HEK293 (cell line): ENCODE measurements at regions not wholly inside any gene's neighbourhood (a gene's known extent, or its start where the extent isn't known, plus 50 kb on each side); places are given as distances from the start of the nearest gene placed in this dataset.

Source experiments
- CTCF ChIA-PET: fragments of 350-600 bp; formaldehyde crosslinking; extraction: SDS; loops from one replicate; lab custom pipeline; 2021; ENCODE audit warnings: antibody characterized with exemption; lab: Yijun Ruan, JAX
- POLR2A ChIA-PET: fragments of 300-600 bp; formaldehyde crosslinking; extraction: SDS; loops from one replicate; lab custom pipeline; 2020; ENCODE audit warnings: antibody characterized with exemption, inconsistent platforms; lab: Yijun Ruan, JAX
- H3K27ac ChIP-seq: fragments of 200-500 bp; sonication (Bioruptor generic); 2 replicates; pipeline ENCODE4 v1.5.1; 2014; ENCODE audit warnings: low read depth, low read length, control low read depth, inconsistent platforms; ENCODE audit errors: extremely low read depth
- H3K36me3 ChIP-seq, 2 experiments: fragments of 200-500 bp in 1 of 2; sonication (Bioruptor generic) in 1 of 2; 1 replicate in 1 of 2; 2 replicates in 1 of 2; pipeline ENCODE4 v1.5.1; 2014 to 2017; ENCODE audit warnings: inconsistent platforms in 2 of 2, low read length in 2 of 2; ENCODE audit not compliant: control insufficient read depth in 2 of 2, insufficient read depth in 1 of 2
- H3K4me1 ChIP-seq: fragments of 200-500 bp; sonication (Bioruptor generic); 2 replicates; pipeline ENCODE4 v1.5.1; 2014; ENCODE audit warnings: mild to moderate bottlenecking, low read length, inconsistent platforms; ENCODE audit not compliant: control insufficient read depth, insufficient read depth
- H3K4me3 ChIP-seq: 2 replicates; pipeline ENCODE4 v1.5.1; 2011; ENCODE audit warnings: low read depth, mild to moderate bottlenecking, control low read depth, low read length, moderate library complexity
- H3K9me3 ChIP-seq: fragments of 200-500 bp; sonication (Bioruptor generic); 2 replicates; pipeline ENCODE4 v1.5.1; 2014; ENCODE audit warnings: low read depth, low read length, inconsistent platforms; ENCODE audit not compliant: control insufficient read depth, insufficient read depth
- SCRT2 ChIP-seq: fragments of 450-650 bp; formaldehyde crosslinking; IDR thresholded peaks from 2 replicates; pipeline ENCODE4 v1.5.1; 2016; ENCODE audit warnings: missing biosample characterization, missing genetic modification characterization
- WT1 ChIP-seq: fragments of 450-650 bp; formaldehyde crosslinking; IDR thresholded peaks from 2 replicates; pipeline ENCODE4 v1.5.1; 2016; ENCODE audit warnings: missing biosample characterization, missing genetic modification characterization
- ZNF10 ChIP-seq: fragments of 450-650 bp; formaldehyde crosslinking; IDR thresholded peaks from 2 replicates; pipeline ENCODE4 v1.5.1; 2017; ENCODE audit warnings: missing biosample characterization, missing genetic modification characterization
- ZNF138 ChIP-seq: fragments of 450-650 bp; formaldehyde crosslinking; IDR thresholded peaks from 2 replicates; pipeline ENCODE4 v1.5.1; 2016; ENCODE audit warnings: missing biosample characterization, missing genetic modification characterization, borderline replicate concordance
- ZNF140 ChIP-seq: fragments of 450-650 bp; formaldehyde crosslinking; IDR thresholded peaks from 2 replicates; pipeline ENCODE4 v1.5.1; 2016; ENCODE audit warnings: missing biosample characterization, missing genetic modification characterization
- ZNF324 ChIP-seq: fragments of 450-650 bp; formaldehyde crosslinking; IDR thresholded peaks from 2 replicates; pipeline ENCODE4 v1.5.1; 2016; ENCODE audit warnings: missing biosample characterization, missing genetic modification characterization
- ZNF416 ChIP-seq: fragments of 450-650 bp; formaldehyde crosslinking; IDR thresholded peaks from 2 replicates; pipeline ENCODE4 v1.5.1; 2016; ENCODE audit warnings: missing biosample characterization, missing genetic modification characterization
- ZNF433 ChIP-seq: fragments of 450-650 bp; formaldehyde crosslinking; IDR thresholded peaks from 2 replicates; pipeline ENCODE4 v1.5.1; 2016; ENCODE audit warnings: missing biosample characterization, missing genetic modification characterization, low read depth
- ZNF473 ChIP-seq: fragments of 450-650 bp; formaldehyde crosslinking; IDR thresholded peaks from 2 replicates; pipeline ENCODE4 v1.5.1; 2017; ENCODE audit warnings: missing biosample characterization, missing genetic modification characterization
- ZNF48 ChIP-seq: fragments of 450-650 bp; formaldehyde crosslinking; IDR thresholded peaks from 2 replicates; pipeline ENCODE4 v1.5.1; 2016; ENCODE audit warnings: missing biosample characterization, missing genetic modification characterization
- ZNF501 ChIP-seq: fragments of 450-650 bp; formaldehyde crosslinking; IDR thresholded peaks from 2 replicates; pipeline ENCODE4 v1.5.1; 2016; ENCODE audit warnings: missing biosample characterization, missing genetic modification characterization
- ZSCAN30 ChIP-seq: fragments of 450-650 bp; IDR thresholded peaks from 2 replicates; pipeline ENCODE4 v1.5.1; 2018; ENCODE audit warnings: missing biosample characterization, mild to moderate bottlenecking, missing genetic modification characterization, moderate library complexity
- TF ChIP-seq, protein P1 (sequence below): fragments of 450-650 bp; formaldehyde crosslinking; IDR thresholded peaks from 2 replicates; pipeline ENCODE4 v1.5.1; 2016; ENCODE audit warnings: missing biosample characterization, missing genetic modification characterization
- TF ChIP-seq, protein P2 (sequence below): fragments of 450-650 bp; formaldehyde crosslinking; IDR thresholded peaks from 2 replicates; pipeline ENCODE4 v1.5.1; 2016; ENCODE audit warnings: missing biosample characterization, missing genetic modification characterization
- TF ChIP-seq, protein P3 (sequence below): fragments of 450-650 bp; formaldehyde crosslinking; IDR thresholded peaks from 2 replicates; pipeline ENCODE4 v1.5.1; 2016; ENCODE audit warnings: missing biosample characterization, missing genetic modification characterization
- TF ChIP-seq, protein P4 (sequence below): fragments of 450-650 bp; formaldehyde crosslinking; IDR thresholded peaks from 2 replicates; pipeline ENCODE4 v1.5.1; 2016; ENCODE audit warnings: missing biosample characterization, missing genetic modification characterization
- TF ChIP-seq, protein P5 (sequence below): fragments of 450-650 bp; formaldehyde crosslinking; IDR thresholded peaks from 2 replicates; pipeline ENCODE4 v1.5.1; 2016; ENCODE audit warnings: missing biosample characterization, missing genetic modification characterization, borderline replicate concordance

DNA sequence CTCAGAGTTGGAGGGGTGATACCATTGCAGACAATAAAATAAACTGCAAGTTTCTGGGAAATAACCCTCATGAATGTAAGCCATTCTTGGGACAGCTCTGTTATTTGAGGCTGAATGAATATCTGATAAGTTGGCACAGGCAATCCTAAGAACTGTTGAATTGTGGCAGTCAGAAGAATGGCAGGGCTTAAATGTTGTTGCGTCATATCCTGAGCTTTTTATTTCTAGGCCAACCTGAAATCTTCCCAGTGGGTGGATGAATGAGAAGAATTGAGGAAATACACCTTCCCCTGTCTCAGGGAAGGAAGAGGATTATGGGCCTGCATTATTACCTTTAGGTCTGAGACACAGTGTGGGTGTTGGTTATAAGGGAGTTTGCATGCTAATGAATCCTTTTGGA lies 64.4 kb upstream of the C4orf54 start (continued):
- TF ChIP-seq, protein P1, sequence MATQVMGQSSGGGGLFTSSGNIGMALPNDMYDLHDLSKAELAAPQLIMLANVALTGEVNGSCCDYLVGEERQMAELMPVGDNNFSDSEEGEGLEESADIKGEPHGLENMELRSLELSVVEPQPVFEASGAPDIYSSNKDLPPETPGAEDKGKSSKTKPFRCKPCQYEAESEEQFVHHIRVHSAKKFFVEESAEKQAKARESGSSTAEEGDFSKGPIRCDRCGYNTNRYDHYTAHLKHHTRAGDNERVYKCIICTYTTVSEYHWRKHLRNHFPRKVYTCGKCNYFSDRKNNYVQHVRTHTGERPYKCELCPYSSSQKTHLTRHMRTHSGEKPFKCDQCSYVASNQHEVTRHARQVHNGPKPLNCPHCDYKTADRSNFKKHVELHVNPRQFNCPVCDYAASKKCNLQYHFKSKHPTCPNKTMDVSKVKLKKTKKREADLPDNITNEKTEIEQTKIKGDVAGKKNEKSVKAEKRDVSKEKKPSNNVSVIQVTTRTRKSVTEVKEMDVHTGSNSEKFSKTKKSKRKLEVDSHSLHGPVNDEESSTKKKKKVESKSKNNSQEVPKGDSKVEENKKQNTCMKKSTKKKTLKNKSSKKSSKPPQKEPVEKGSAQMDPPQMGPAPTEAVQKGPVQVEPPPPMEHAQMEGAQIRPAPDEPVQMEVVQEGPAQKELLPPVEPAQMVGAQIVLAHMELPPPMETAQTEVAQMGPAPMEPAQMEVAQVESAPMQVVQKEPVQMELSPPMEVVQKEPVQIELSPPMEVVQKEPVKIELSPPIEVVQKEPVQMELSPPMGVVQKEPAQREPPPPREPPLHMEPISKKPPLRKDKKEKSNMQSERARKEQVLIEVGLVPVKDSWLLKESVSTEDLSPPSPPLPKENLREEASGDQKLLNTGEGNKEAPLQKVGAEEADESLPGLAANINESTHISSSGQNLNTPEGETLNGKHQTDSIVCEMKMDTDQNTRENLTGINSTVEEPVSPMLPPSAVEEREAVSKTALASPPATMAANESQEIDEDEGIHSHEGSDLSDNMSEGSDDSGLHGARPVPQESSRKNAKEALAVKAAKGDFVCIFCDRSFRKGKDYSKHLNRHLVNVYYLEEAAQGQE: no peak
- TF ChIP-seq WT1 (tag by site-specific recombination) (no peak), ZNF501 (no peak), ZNF433 (no peak)
- TF ChIP-seq, protein P2, sequence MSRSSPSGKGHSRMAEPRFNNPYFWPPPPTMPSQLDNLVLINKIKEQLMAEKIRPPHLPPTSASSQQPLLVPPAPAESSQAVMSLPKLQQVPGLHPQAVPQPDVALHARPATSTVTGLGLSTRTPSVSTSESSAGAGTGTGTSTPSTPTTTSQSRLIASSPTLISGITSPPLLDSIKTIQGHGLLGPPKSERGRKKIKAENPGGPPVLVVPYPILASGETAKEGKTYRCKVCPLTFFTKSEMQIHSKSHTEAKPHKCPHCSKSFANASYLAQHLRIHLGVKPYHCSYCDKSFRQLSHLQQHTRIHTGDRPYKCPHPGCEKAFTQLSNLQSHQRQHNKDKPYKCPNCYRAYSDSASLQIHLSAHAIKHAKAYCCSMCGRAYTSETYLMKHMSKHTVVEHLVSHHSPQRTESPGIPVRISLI (tag by site-specific recombination): no peak

DNA sequence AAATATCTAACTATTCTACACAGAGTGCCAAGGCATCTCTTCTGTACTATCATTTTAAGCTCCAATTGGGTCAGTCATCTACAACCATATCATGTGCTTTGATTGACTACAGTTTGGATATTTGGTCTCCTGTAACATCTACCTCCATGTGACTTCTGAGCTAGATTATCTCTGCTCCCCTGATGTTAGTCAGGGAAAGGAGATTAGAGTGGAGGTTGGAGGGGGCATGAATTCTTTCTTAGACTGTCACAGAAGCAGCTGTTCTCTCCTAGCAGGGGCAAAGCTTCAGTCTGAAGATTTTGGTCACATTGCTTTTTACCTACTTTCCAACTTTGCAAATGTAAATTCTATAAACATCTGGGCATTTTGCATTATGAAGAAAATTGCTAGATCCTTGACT lies 62.6 kb upstream of the C4orf54 start:
- POLR2A ChIA-PET: no interaction called here

More for the DNA sequence above, 62.6 kb upstream of the C4orf54 start:
- Histone ChIP-seq H3K27ac (no peak overlapping the region), H3K36me3 (no peaks in the 10 kb centered on the region), H3K9me3 (no peaks in the 10 kb centered on the region), H3K4me3 (no peak overlapping the region), H3K4me1 (no peaks in the 10 kb centered on the region)
- no peak for TF ChIP-seq ZNF416 (tag by site-specific recombination)
- TF ChIP-seq ZNF10: no peak
- TF ChIP-seq, protein P3, sequence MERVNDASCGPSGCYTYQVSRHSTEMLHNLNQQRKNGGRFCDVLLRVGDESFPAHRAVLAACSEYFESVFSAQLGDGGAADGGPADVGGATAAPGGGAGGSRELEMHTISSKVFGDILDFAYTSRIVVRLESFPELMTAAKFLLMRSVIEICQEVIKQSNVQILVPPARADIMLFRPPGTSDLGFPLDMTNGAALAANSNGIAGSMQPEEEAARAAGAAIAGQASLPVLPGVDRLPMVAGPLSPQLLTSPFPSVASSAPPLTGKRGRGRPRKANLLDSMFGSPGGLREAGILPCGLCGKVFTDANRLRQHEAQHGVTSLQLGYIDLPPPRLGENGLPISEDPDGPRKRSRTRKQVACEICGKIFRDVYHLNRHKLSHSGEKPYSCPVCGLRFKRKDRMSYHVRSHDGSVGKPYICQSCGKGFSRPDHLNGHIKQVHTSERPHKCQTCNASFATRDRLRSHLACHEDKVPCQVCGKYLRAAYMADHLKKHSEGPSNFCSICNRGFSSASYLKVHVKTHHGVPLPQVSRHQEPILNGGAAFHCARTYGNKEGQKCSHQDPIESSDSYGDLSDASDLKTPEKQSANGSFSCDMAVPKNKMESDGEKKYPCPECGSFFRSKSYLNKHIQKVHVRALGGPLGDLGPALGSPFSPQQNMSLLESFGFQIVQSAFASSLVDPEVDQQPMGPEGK: no peak
- no peak for TF ChIP-seq SCRT2 (tag by site-specific recombination)
- no peak for TF ChIP-seq ZSCAN30 (tag by site-specific recombination)
- TF ChIP-seq, protein P4, sequence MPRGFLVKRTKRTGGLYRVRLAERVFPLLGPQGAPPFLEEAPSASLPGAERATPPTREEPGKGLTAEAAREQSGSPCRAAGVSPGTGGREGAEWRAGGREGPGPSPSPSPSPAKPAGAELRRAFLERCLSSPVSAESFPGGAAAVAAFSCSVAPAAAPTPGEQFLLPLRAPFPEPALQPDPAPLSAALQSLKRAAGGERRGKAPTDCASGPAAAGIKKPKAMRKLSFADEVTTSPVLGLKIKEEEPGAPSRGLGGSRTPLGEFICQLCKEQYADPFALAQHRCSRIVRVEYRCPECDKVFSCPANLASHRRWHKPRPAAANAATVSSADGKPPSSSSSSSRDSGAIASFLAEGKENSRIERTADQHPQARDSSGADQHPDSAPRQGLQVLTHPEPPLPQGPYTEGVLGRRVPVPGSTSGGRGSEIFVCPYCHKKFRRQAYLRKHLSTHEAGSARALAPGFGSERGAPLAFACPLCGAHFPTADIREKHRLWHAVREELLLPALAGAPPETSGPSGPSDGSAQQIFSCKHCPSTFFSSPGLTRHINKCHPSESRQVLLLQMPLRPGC: no peak
- TF ChIP-seq ZNF140 (tag by site-specific recombination): no peak
- TF ChIP-seq ZNF324 (tag by site-specific recombination): no peak
- no peak for TF ChIP-seq ZNF138
- TF ChIP-seq, protein P5, sequence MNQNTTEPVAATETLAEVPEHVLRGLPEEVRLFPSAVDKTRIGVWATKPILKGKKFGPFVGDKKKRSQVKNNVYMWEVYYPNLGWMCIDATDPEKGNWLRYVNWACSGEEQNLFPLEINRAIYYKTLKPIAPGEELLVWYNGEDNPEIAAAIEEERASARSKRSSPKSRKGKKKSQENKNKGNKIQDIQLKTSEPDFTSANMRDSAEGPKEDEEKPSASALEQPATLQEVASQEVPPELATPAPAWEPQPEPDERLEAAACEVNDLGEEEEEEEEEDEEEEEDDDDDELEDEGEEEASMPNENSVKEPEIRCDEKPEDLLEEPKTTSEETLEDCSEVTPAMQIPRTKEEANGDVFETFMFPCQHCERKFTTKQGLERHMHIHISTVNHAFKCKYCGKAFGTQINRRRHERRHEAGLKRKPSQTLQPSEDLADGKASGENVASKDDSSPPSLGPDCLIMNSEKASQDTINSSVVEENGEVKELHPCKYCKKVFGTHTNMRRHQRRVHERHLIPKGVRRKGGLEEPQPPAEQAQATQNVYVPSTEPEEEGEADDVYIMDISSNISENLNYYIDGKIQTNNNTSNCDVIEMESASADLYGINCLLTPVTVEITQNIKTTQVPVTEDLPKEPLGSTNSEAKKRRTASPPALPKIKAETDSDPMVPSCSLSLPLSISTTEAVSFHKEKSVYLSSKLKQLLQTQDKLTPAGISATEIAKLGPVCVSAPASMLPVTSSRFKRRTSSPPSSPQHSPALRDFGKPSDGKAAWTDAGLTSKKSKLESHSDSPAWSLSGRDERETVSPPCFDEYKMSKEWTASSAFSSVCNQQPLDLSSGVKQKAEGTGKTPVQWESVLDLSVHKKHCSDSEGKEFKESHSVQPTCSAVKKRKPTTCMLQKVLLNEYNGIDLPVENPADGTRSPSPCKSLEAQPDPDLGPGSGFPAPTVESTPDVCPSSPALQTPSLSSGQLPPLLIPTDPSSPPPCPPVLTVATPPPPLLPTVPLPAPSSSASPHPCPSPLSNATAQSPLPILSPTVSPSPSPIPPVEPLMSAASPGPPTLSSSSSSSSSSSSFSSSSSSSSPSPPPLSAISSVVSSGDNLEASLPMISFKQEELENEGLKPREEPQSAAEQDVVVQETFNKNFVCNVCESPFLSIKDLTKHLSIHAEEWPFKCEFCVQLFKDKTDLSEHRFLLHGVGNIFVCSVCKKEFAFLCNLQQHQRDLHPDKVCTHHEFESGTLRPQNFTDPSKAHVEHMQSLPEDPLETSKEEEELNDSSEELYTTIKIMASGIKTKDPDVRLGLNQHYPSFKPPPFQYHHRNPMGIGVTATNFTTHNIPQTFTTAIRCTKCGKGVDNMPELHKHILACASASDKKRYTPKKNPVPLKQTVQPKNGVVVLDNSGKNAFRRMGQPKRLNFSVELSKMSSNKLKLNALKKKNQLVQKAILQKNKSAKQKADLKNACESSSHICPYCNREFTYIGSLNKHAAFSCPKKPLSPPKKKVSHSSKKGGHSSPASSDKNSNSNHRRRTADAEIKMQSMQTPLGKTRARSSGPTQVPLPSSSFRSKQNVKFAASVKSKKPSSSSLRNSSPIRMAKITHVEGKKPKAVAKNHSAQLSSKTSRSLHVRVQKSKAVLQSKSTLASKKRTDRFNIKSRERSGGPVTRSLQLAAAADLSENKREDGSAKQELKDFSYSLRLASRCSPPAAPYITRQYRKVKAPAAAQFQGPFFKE (tag by site-specific recombination): no peak
- TF ChIP-seq ZNF48: no peak
- TF ChIP-seq, protein P1: no peak
- no peak for TF ChIP-seq ZNF473 (tag by site-specific recombination)
- CTCF ChIA-PET: interaction anchor here (0.6 to 0.9 kb wide), 3 partner anchors 15 to 257 kb away, joined by 3 to 4 read pairs (median 3); no protein-coding TSS in a partner anchor
